GM19035 (cell line): ENCODE measurements at regions not wholly inside any gene's neighbourhood (a gene's known extent, or its start where the extent isn't known, plus 50 kb on each side); places are given as distances from the start of the nearest gene placed in this dataset.
"Not testable (repeated sequence)": the region's sequence is repeated elsewhere in the genome, so short reads cannot be mapped to it uniquely, and the experiment has no call there.

Experiments
- ATAC-seq: cut with Tn5 transposase; IDR thresholded peaks from one replicate; pipeline ENCODE4 v1.9.1; 2021; ENCODE audit not compliant: unreplicated experiment

GRCh38 chr6:165173484-165173883 lies 135.9 kb downstream of the C6orf118 start:
- ATAC-seq: no peak

DNA sequence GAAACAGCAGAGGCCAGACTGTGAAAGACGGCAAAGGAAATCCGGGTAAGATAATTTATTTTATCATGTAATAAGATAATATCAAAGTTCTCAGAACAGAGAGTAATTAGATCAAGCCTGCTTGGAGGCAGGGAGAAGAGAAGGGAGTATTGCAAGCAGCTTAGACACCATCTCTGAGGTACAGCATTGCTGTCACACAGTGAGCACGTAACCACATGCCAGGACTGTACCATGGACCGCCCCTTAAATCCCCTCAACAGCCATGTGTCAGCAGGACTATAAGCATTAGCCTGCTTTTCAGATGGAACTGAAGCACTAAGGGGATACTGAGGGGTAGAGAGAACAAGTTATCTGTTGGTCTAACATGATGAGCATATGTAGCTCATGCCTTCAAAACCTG lies 141.5 kb downstream of the C6orf118 start:
- ATAC-seq: no peak

GRCh38 chr6:165167311-165167710 lies 142.1 kb downstream of the C6orf118 start:
- no peak for ATAC-seq

GRCh38 chr6:165163519-165163918 lies 145.9 kb downstream of the C6orf118 start:
- no peak for ATAC-seq

GRCh38 chr6:165159460-165159859 lies 149.9 kb downstream of the C6orf118 start:
- no peak for ATAC-seq

DNA sequence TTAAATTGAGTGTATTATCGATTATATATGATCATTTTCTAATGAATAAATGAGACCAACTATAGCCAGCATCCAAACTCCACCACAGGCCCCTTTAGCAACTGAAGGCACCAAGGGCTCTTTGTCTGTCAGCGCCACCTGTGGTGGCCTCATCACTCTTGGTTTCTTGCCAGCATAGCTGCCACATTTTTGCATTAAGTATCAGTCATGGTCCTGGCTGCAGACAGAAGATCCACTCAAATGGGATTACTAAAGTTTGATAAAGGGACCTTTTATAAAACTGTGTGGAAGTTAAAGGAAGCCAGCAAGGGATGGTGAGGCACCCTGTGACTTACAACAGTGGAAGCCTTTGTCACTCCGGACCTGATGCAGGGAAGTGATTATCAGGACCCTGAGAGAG lies 162.9 kb downstream of the C6orf118 start:
- ATAC-seq: no peak

- ATAC-seq: no peak
Measured at GRCh38 chr6:165135889-165136288, 173.5 kb downstream of the C6orf118 start.

GRCh38 chr6:165129086-165129485 lies 180.3 kb downstream of the C6orf118 start:
- ATAC-seq: no peak

GRCh38 chr6:165127743-165128142 lies 181.7 kb downstream of the C6orf118 start:
- ATAC-seq: not testable (repeated sequence)

- ATAC-seq: not testable (repeated sequence)
Measured at GRCh38 chr6:165124681-165125080, 184.7 kb downstream of the C6orf118 start.

DNA sequence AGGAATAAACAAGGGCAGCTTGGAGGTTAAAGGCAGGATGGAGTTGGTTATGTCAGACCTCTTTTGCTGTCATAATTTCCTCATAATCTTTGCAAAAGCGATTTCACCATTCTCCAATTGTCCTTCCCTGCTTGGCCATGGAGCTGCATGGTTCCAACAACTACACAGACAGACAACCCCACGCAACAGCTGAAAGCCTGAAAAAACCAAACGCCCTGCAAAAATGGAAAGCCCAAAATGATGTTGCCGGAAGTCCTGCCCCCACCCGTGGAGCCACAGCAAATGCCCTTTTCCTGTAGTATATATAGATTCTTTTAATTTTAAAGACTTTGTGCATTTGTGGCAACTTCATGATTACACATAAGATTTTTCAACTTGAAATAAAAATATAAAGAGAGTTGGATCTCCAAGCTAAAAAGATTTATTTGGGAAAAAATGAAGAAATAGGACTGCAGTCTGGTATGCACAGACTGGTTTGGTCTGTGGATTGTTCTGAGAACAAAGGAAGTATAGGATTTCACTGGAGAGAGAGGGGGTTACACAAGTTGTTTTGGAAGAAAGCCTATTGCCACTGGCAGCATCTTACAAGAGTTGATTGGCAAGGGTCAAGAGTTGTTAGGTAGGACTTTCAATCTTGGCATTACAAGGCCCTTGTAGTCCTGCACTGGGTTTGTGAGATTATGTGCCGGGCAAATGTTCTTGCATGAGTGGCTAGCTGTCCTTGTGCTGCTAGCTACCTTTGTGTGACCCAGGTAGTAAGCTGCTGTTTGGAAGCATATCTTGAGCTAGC lies 190.0 kb downstream of the C6orf118 start:
- ATAC-seq: no peak

GRCh38 chr6:165118736-165119135 lies 190.7 kb downstream of the C6orf118 start:
- ATAC-seq: no peak

DNA sequence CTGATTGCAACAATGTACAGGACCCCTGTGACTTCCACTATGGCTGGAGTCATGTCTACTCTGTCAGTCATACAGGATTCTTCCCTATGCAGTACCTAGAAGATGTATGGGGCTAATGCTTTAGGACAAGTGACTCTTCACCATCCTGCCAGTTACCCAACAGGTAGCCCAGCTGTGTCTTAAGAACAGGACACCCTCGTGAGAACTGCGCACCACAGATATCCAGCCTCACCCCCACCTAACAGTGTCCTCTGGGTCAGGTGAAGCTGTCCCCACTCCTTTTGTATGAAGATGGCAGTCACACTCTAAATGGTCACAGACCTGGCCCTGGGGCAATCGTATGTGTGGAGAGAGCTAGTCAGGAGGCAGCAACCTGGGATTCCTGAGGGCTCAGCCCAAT lies 191.6 kb downstream of the C6orf118 start:
- ATAC-seq: no peak

DNA sequence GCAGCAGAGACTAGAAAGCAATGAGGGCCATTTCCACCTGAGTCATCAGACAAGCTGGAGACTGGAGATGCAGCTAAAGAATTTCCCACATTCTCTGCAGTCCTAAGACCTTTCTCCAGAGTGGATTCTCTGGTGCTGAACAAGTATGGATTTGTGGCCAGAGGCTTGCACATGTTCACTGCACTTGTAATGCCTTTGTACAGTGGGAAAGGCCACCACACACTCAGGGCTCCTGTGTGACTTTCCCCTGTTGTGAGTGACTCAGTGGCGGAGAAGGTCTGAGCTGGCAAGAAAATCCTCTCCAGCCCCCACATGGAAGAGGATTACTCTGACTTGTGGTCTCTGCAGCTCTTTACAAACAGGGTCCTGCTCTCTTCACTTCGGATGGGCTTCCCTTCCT lies 192.3 kb downstream of the C6orf118 start:
- ATAC-seq: no peak

DNA sequence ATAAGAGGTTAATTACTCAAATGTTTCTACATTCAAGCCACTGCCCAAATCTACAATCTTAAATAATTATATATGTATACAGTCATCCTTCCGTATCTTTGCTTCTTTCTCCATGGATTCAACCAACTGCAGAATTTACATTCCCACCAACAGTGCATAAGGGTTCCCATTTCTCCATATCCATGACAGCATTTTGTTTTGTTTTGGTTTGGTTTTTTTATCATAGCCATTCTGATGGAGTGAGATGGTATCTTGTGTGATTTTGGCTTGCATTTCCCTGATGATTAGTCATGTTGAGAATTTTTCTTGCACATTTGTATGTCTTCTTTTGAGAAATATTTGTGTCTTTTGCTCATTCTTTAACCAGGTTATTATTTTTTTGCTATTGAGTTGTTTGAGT lies 198.5 kb downstream of the C6orf118 start:
- no peak for ATAC-seq

GRCh38 chr6:165109011-165109410 lies 200.4 kb downstream of the C6orf118 start:
- no peak for ATAC-seq

DNA sequence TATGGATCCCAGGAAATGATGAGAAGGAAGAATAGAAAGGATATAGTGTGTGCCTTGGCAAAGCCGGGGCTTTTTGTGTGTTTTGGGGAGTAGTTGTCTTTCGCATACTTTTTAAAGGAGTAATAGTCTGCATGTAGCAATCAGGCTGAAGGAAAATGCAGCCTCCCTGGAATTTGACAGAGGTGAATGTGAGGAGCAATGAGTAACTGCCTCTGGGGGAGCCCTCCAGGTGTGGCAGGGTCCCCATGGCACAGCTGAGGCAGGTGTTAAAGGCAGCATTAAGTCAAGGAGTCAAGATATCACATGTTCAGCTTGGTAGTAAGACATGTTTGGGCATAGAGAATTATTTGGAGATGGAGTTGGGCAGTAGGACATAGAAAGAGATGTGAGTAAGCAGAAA lies 203.1 kb downstream of the C6orf118 start:
- no peak for ATAC-seq

DNA sequence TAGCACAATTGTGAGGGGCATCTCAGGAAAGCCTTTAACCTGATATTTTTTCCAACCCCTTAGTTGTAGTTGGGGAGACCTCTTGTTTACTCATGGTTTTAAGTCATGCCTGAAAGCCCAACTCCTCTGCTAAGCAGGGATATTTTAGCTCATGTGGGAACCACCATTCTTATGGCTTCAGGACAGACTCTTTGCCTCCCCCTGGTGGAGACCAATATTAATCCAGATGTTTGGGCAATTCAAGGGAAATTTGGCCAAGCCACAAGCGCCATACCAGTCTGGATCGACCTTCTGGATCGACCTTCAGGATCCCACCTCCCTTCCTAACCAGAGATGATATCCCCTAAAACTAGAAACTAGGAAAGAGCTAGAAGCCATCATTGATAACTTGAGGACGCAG lies 211.2 kb downstream of the C6orf118 start:
- ATAC-seq: no peak

GRCh38 chr6:165096868-165097267 lies 212.5 kb downstream of the C6orf118 start:
- ATAC-seq: no peak

- ATAC-seq: no peak
Measured at GRCh38 chr6:165096209-165096608, 213.2 kb downstream of the C6orf118 start.

DNA sequence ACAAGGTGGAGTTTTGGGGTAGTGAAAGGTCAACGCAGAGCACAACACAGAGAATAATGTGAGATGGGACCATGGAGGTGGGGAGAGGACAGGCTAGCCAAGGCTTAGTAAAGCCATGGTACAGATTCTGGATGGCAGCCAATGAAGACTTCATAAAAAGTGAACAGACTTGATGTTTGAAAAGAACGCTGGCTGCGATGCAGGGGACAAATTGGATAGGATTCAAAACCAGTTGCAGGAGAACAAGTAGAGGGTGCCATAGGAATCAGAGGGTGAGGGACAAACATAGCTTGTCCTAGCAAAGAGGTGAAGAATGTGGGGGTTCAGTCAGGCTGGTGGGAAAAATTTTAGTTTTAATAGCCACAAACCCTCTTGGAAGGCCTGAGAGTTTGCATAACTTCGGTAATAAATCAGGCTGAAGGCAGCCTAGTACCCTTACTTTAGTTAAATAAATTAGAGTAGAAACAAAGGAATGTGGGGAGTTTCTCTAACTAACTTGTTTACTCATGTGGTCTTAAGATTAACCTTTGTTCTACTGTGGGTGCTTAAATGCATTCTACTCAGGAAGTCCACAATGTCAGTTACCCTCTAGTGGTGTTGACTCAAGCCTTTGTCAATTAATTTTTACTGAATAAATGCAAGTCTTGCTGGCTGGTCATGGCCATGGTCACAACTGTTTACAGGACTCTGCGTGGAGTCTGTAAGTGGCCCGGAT lies 216.4 kb downstream of the C6orf118 start:
- no peak for ATAC-seq

DNA sequence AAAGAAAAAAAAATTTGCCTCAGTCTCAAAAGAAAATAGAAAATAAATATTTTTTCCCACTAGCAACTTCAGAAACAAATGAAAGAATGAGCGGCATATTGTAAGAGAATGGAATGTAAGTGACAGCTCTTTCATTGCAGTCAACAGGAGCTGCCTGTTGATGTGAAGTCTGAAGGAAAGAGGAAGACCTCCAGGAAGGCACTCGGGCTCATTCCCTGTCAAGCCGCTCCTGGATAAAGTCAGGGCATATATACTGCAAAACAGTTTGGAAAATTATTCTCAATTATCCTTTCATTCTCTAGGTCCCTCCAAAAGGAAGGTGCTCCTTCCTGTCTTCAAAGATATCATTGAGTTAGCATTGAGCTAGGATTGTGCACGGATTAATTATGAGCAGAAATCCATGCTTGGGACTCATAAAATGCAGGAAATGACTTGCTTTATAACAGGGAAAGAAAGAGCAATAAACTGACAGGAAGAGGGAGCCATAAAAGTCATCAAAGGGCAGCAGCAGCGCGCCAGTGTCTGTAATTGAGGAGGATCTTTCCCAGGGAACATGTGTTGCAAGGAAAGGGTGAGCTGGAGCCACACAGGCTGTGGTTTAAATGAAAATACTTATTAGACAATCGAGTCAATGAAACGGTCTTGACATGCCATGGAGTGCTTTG lies 218.2 kb downstream of the C6orf118 start:
- no peak for ATAC-seq
